SU-DHL-6 (cell line): ENCODE measurements at regions not wholly inside any gene's neighbourhood (a gene's known extent, or its start where the extent isn't known, plus 50 kb on each side); places are given as distances from the start of the nearest gene placed in this dataset.

Source experiments
- H2AFZ ChIP-seq: fragments of 200-600 bp; sonication (generic); 2 replicates; pipeline ENCODE4 v1.6.1; 2014; ENCODE audit warnings: low read depth, mild to moderate bottlenecking, moderate library complexity, mixed read lengths, antibody characterized with exemption, low read length; ENCODE audit not compliant: severe bottlenecking
- H3F3A ChIP-seq: fragments of 200-600 bp; shearing (Covaris generic); 2 replicates; pipeline ENCODE4 v1.6.0; 2016; ENCODE audit warnings: antibody characterized with exemption, mild to moderate bottlenecking; ENCODE audit not compliant: insufficient read depth
- H3K27ac ChIP-seq: fragments of 200-600 bp; sonication (generic); 2 replicates; pipeline ENCODE4 v1.5.1; 2016; ENCODE audit warnings: low read depth, mild to moderate bottlenecking, low read length, moderate library complexity, mixed read lengths
- H3K27me3 ChIP-seq: fragments of 200-600 bp; sonication (generic), shearing (Covaris generic); 2 replicates; pipeline ENCODE4 v1.6.0; 2014; ENCODE audit warnings: mild to moderate bottlenecking, low read length
- H3K36me3 ChIP-seq: fragments of 200-600 bp; sonication (generic); 2 replicates; pipeline ENCODE4 v1.6.1; 2014; ENCODE audit warnings: mild to moderate bottlenecking, low read length, mixed read lengths
- H3K4me2 ChIP-seq: fragments of 300-600, 200-600 bp; shearing (Covaris generic), sonication (generic); 2 replicates; pipeline ENCODE4 v1.6.0; 2014; ENCODE audit warnings: low read length, low read depth, mild to moderate bottlenecking; ENCODE audit not compliant: poor library complexity, severe bottlenecking
- H3K4me3 ChIP-seq: fragments of 200-600 bp; sonication (generic); 2 replicates; pipeline ENCODE4 v1.5.1; 2014; ENCODE audit warnings: antibody characterized with exemption, low read length, mild to moderate bottlenecking, mixed read lengths; ENCODE audit not compliant: insufficient read depth, poor library complexity, severe bottlenecking
- H3K79me2 ChIP-seq: fragments of 200-600 bp; sonication (generic); 2 replicates; pipeline ENCODE4 v1.6.1; 2014; ENCODE audit warnings: mild to moderate bottlenecking, low read length, moderate library complexity; ENCODE audit not compliant: insufficient read depth
- H3K9ac ChIP-seq: fragments of 200-600 bp; sonication (generic); 2 replicates; pipeline ENCODE4 v1.7.0; 2014; ENCODE audit warnings: mild to moderate bottlenecking, low read length
- H3K9me2 ChIP-seq: fragments of 200-600 bp; sonication (generic); replicated peaks from 2 replicates; pipeline ENCODE4 v1.6.1; 2014; ENCODE audit warnings: low read length; ENCODE audit not compliant: insufficient read depth
- H3K9me3 ChIP-seq: fragments of 200-600 bp; sonication (generic); 2 replicates; pipeline ENCODE4 v1.6.1; 2014; ENCODE audit warnings: low read length, mixed read lengths; ENCODE audit not compliant: insufficient read depth
- H4K20me1 ChIP-seq: fragments of 200-600 bp; sonication (generic); 2 replicates; pipeline ENCODE4 v1.6.1; 2014; ENCODE audit warnings: low read depth, mild to moderate bottlenecking, antibody characterized with exemption, low read length, moderate library complexity, mixed read lengths
- CTCF ChIP-seq: fragments of 200-600 bp; sonication (generic); IDR thresholded peaks from one replicate; pipeline ENCODE4 v1.5.1; 2017; ENCODE audit warnings: antibody characterized with exemption, mild to moderate bottlenecking, low read length, moderate library complexity; ENCODE audit not compliant: insufficient read depth, poor library complexity, severe bottlenecking
- EZH2phosphoT487 ChIP-seq: fragments of 200-600 bp; sonication (generic), shearing (Covaris generic); conservative IDR thresholded peaks from 2 replicates; pipeline ENCODE4 v1.6.1; 2018; ENCODE audit warnings: mild to moderate bottlenecking, antibody characterized with exemption, low read length, moderate library complexity, mixed read lengths

DNA sequence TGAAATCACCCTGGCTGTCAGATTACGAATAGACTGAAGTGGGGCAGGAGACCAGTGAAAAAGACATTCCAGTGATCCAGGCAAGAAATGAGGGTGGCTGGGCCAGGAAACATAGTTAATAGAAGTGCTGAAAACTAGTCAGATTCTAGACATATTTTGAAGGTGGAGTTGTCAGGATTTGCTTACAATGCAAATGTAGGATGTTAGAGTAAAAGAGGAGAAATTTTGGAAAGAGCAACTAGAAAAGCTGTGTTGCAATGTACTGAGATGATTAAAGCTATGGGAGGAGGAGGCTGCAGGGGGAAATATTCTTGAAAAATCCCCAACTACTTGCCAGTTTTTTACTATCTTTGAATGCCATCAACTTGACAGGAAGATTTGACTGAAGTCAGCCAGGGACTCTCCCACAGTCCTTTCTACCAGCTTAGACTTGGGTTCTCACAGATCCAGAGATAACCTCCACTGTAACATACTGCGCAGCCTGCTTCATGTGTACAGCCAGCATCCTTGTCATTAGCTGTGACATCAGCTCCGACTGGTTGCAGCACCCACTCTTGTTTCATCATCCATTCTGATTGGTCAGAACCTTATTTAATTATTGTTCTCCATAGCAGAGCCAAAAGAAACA, 109.7 kb downstream of the TSEN15 start:
- Histone ChIP-seq H3K27ac (no peak overlapping the region), H4K20me1 (no peaks in the 10 kb centered on the region), H2AFZ (no peak overlapping the region), H3K79me2 (no peaks in the 10 kb centered on the region), H3F3A (no peaks in the 10 kb centered on the region), H3K9ac (no peak overlapping the region), H3K27me3 (no peaks in the 10 kb centered on the region), H3K4me2 (no peak overlapping the region), H3K9me2 (no peaks in the 10 kb centered on the region), H3K9me3 (no peaks in the 10 kb centered on the region), H3K4me3 (no peak overlapping the region), H3K36me3 (no peaks in the 10 kb centered on the region)
- TF ChIP-seq EZH2phosphoT487, result no peak
- no peak for TF ChIP-seq CTCF

GRCh38 chr1:184162281-184162680, 110.8 kb downstream of the TSEN15 start:
- H3K36me3 ChIP-seq, result no peaks in the 10 kb centered on the region
- H3K79me2 ChIP-seq, result no peaks in the 10 kb centered on the region
- TF ChIP-seq CTCF, result no peak
- no peak for TF ChIP-seq EZH2phosphoT487
- no peak overlapping the region for H3K4me2 ChIP-seq
- no peaks in the 10 kb centered on the region for H3K27me3 ChIP-seq
- no peaks in the 10 kb centered on the region for H4K20me1 ChIP-seq
- no peaks in the 10 kb centered on the region for H3K9me3 ChIP-seq
- H3K27ac ChIP-seq, result no peak overlapping the region
- no peak overlapping the region for H3K4me3 ChIP-seq
- no peak overlapping the region for H3K9ac ChIP-seq
- no peaks in the 10 kb centered on the region for H3K9me2 ChIP-seq
- no peak overlapping the region for H2AFZ ChIP-seq
- H3F3A ChIP-seq, result no peaks in the 10 kb centered on the region

DNA sequence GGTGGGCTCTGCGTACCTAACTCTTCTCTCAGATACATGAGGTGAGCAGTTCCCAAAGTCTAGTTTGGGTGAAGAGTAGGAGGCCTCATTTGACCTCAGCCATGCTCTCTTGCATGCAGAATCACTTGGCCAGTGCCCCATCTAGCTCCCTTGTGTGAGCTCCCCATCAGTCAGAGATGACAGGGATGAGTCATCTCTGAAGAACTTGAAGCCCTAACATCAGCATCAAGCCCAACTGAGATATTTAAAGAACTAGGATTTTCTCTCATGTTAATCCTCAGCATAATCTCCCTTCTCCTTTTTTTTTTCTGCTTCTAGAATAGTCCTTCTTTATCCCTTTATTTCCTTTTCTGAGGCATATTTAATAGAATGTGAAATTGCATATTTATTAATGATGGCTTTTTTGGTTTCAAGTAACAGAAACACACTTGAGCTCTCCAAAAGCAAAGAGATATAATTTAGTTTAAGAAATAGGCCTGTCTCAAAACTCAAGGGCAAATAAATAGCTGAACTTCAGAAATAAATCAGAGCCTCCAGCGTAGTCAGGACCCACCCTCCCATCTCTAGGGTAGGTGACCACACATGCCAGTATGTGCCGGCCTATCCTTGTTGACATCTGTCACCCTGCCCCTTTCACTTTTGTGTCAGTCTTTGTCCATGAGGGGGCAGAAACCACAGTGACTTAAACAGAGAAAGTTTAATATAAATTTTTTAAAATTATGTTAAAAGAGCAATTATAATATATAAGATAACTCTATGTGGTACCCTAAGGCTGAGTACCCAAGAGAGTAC, 112.3 kb downstream of the TSEN15 start:
- Histone ChIP-seq H3K9ac (no peak overlapping the region), H2AFZ (no peak overlapping the region), H3K27me3 (no peaks in the 10 kb centered on the region), H3K36me3 (no peaks in the 10 kb centered on the region), H4K20me1 (no peaks in the 10 kb centered on the region), H3K4me2 (no peak overlapping the region), H3K79me2 (no peaks in the 10 kb centered on the region), H3K27ac (no peak overlapping the region), H3K9me2 (no peaks in the 10 kb centered on the region), H3K9me3 (no peaks in the 10 kb centered on the region), H3F3A (no peaks in the 10 kb centered on the region), H3K4me3 (no peak overlapping the region)
- no peak for TF ChIP-seq EZH2phosphoT487
- TF ChIP-seq CTCF, result no peak
